GM21786 (cell line): ENCODE measurements at regions not wholly inside any gene's neighbourhood (a gene's known extent, or its start where the extent isn't known, plus 50 kb on each side); places are given as distances from the start of the nearest gene placed in this dataset.
A peak's percentile ranks its signal among the peaks of the same experiment; 100 is the strongest.
"Not testable (repeated sequence)": the region's sequence is repeated elsewhere in the genome, so short reads cannot be mapped to it uniquely, and the experiment has no call there.

Experiments
- ATAC-seq: cut with Tn5 transposase; IDR thresholded peaks from one replicate; pipeline ENCODE4 v1.9.1; 2021; ENCODE audit not compliant: unreplicated experiment

- no peak for ATAC-seq
These were observed 209.9 kb upstream of the SLC35B3 start for GRCh38 chr6:8645212-8645611.

- no peak for ATAC-seq
These were observed 209.0 kb upstream of the SLC35B3 start for GRCh38 chr6:8644306-8644705.

- no peak for ATAC-seq
These were observed 207.5 kb upstream of the SLC35B3 start for GRCh38 chr6:8642854-8643253.

- no peak for ATAC-seq
These were observed 206.8 kb upstream of the SLC35B3 start for GRCh38 chr6:8642131-8642530.

GRCh38 chr6:8639928-8640649 is 204.7 kb upstream of the SLC35B3 start:
- no peak for ATAC-seq

GRCh38 chr6:8637896-8638597 is 202.7 kb upstream of the SLC35B3 start:
- no peak for ATAC-seq

- ATAC-seq: no peak
These were observed 198.4 kb upstream of the SLC35B3 start for GRCh38 chr6:8633762-8634161.

GRCh38 chr6:8628736-8629135 is 193.4 kb upstream of the SLC35B3 start:
- no peak for ATAC-seq

- ATAC-seq: no peak
These were observed 192.7 kb upstream of the SLC35B3 start for GRCh38 chr6:8628063-8628462.

- peak; percentile 79 for ATAC-seq
These were observed 191.9 kb upstream of the SLC35B3 start for GRCh38 chr6:8627085-8627861.

GRCh38 chr6:8624665-8625064 is 189.3 kb upstream of the SLC35B3 start:
- ATAC-seq: no peak

GRCh38 chr6:8623441-8623840 is 188.1 kb upstream of the SLC35B3 start:
- no peak for ATAC-seq

- no peak for ATAC-seq
These were observed 184.5 kb upstream of the SLC35B3 start for GRCh38 chr6:8619853-8620252.

- not testable (repeated sequence) for ATAC-seq
These were observed 184.1 kb upstream of the SLC35B3 start for GRCh38 chr6:8619408-8619807.

GRCh38 chr6:8608737-8609136 is 173.4 kb upstream of the SLC35B3 start:
- no peak for ATAC-seq

GRCh38 chr6:8589941-8590729 is 154.8 kb upstream of the SLC35B3 start:
- ATAC-seq: no peak

GRCh38 chr6:8588176-8588575 is 152.8 kb upstream of the SLC35B3 start:
- no peak for ATAC-seq

GRCh38 chr6:8583291-8583690 is 147.9 kb upstream of the SLC35B3 start:
- ATAC-seq: no peak

GRCh38 chr6:8579372-8579771 is 144.0 kb upstream of the SLC35B3 start:
- no peak for ATAC-seq

GRCh38 chr6:8578006-8578405 is 142.7 kb upstream of the SLC35B3 start:
- no peak for ATAC-seq
